CD4-positive, alpha-beta memory T cell (primary cell): ENCODE measurements at regions not wholly inside any gene's neighbourhood (a gene's known extent, or its start where the extent isn't known, plus 50 kb on each side); places are given as distances from the start of the nearest gene placed in this dataset.

Experiments
- CTCF ChIA-PET: fragments of 350-600 bp; sonication (Branson Sonifier 250); formaldehyde crosslinking; loops from one replicate; lab custom pipeline; 2021; ENCODE audit warnings: inconsistent platforms; ENCODE audit not compliant: partially characterized antibody; lab: Charles Lee
- POLR2A ChIA-PET: fragments of 350-600 bp; sonication (Branson Sonifier 250); formaldehyde crosslinking; loops from one replicate; lab custom pipeline; 2021; ENCODE audit not compliant: partially characterized antibody; lab: Charles Lee
- DNase-seq, 5 donors: peaks; one replicate each; pipeline versions ENCODE4 v3.0.0 to v3.0.0-alpha.2; 2020 to 2022; ENCODE audit warnings: mixed read lengths in 1 of 5
- H3K27ac ChIP-seq: one replicate; pipeline ENCODE4 v1.7.0; 2013; ENCODE audit warnings: low read depth, low read length
- H3K27me3 ChIP-seq: 2 replicates; pipeline ENCODE4 v1.7.0; 2013; ENCODE audit warnings: mild to moderate bottlenecking, low read length, moderate library complexity; ENCODE audit not compliant: insufficient read depth
- H3K36me3 ChIP-seq: 2 replicates; pipeline ENCODE4 v1.7.0; 2013; ENCODE audit warnings: mild to moderate bottlenecking, low read length, moderate library complexity; ENCODE audit not compliant: insufficient read depth
- H3K4me1 ChIP-seq: 2 replicates; pipeline ENCODE4 v1.7.0; 2013; ENCODE audit warnings: mild to moderate bottlenecking, low read length, moderate library complexity; ENCODE audit not compliant: insufficient read depth
- H3K4me3 ChIP-seq, 2 donors: one replicate each; pipeline ENCODE4 v1.7.0; 2013; ENCODE audit warnings: low read length in 2 of 2, mild to moderate bottlenecking in 1 of 2
- H3K9me3 ChIP-seq, 2 donors: one replicate each; pipeline ENCODE4 v1.7.0; 2013; ENCODE audit warnings: low read length in 2 of 2, control low read depth in 1 of 2; ENCODE audit not compliant: control insufficient read depth in 1 of 2
- H3K27ac Mint-ChIP-seq, 7 donors: one replicate each; pipeline ENCODE4 v1.8.0; 2020 to 2021; ENCODE audit warnings: mixed read lengths in 7 of 7, mild to moderate bottlenecking in 6 of 7, inconsistent platforms in 3 of 7, moderate library complexity in 3 of 7
- H3K27me3 Mint-ChIP-seq, 2 donors: one replicate each; pipeline ENCODE4 v1.8.0; 2020 to 2021; ENCODE audit warnings: mixed read lengths in 2 of 2
- H3K36me3 Mint-ChIP-seq, 2 donors: one replicate each; pipeline ENCODE4 v1.8.0; 2020 to 2021; ENCODE audit warnings: mixed read lengths in 2 of 2, inconsistent platforms in 1 of 2, mild to moderate bottlenecking in 1 of 2
- H3K4me1 Mint-ChIP-seq, 4 donors: one replicate each; pipeline ENCODE4 v1.8.0; 2020 to 2021; ENCODE audit warnings: mixed read lengths in 4 of 4, mild to moderate bottlenecking in 1 of 4
- H3K4me3 Mint-ChIP-seq, 8 donors: one replicate each; pipeline ENCODE4 v1.8.0; 2020 to 2021; ENCODE audit warnings: mixed read lengths in 8 of 8, mild to moderate bottlenecking in 7 of 8, moderate library complexity in 6 of 8, inconsistent platforms in 3 of 8
- H3K9me3 Mint-ChIP-seq, 8 donors: one replicate each; pipeline ENCODE4 v1.8.0; 2020 to 2021; ENCODE audit warnings: mixed read lengths in 8 of 8, mild to moderate bottlenecking in 5 of 8, inconsistent platforms in 3 of 8, moderate library complexity in 1 of 8
- intact Hi-C: fragments of 100-400 bp; cut with micrococcal nuclease; formaldehyde crosslinking; loops from one replicate; pipeline ENCODE4 v1.15.1; 2023

DNA sequence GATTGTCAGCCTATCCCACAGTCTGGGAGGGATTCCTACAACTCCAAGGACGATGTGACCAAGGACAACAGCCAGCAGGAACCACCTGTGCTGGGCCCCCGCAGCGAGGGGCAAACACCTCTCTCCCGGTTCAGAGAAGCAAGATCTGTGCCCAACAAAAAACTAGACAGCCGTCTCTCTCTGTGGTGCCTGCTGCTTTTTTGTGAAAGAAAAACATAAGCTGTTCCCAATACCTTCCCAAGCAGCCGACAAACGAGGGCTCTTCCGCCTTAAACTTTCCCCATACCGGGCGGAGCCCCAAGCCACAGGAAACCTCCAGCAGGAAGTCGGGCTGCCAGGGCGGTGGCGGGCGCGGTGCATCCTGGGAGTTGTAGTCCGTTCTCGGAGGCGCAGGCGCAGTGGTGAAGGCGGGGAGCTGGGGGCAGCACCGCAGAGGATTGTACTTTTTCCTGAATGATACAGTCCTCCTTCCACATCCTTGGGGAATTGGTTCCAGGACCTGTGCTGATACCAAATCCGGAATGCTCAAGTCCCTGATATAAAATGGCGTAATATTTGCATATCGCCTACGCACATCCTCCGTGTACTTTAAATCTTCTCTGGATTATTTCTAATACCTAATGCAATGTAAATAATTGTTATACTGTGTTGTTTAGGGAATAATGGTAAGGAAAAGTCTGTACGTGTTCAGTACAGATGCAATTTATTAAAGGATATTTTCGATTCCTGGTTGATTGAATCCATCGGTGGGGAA, 63.1 kb upstream of the IRF2 start:
- Histone ChIP-seq H3K27ac (peak overlapping the region; percentile 98), H3K4me1 (peaks cover 40% of the 10 kb centered on the region), H3K36me3 (no peaks in the 10 kb centered on the region), H3K4me3 (peak overlapping the region; percentile 82 to 92), H3K9me3 (no peaks in the 10 kb centered on the region), H3K27me3 (no peaks in the 10 kb centered on the region)
- ChIA-PET POLR2A (interaction anchor here (0.6 to 6.2 kb wide), 28 partner anchors 10 to 1094 kb away, joined by 3 to 142 read pairs (median 4); partner anchors contain the start of genes ACSL1, ANKRD37, CASP3 and CDKN2AIP), CTCF (interaction anchor here (0.7 to 4.0 kb wide), 11 partner anchors 32 to 285 kb away, joined by 3 to 82 read pairs (median 3); partner anchors contain the start of genes CASP3, IRF2 and PRIMPOL)
- intact Hi-C loops: loop anchor here (1.0 to 10.0 kb wide), 12 partner anchors 63 to 1667 kb away; partner anchors contain the start of genes ACSL1, ANKRD37, CASP3 and CDKN2AIP
- H3K9me3 Mint-ChIP-seq: no peaks in the 10 kb centered on the region
- peak; percentile 88 to 92 (median 89) for DNase-seq
- H3K4me3 Mint-ChIP-seq: peak overlapping the region; percentile 91 to 98 (median 94)
- peaks cover 28 to 51% (median 38%) of the 10 kb centered on the region in 4 donors for H3K4me1 Mint-ChIP-seq
- H3K27ac Mint-ChIP-seq: peak overlapping the region; percentile 94 to 100 (median 99)
- H3K36me3 Mint-ChIP-seq: peaks cover 0 to 9% of the 10 kb centered on the region in 2 donors
- H3K27me3 Mint-ChIP-seq: no peaks in the 10 kb centered on the region

DNA sequence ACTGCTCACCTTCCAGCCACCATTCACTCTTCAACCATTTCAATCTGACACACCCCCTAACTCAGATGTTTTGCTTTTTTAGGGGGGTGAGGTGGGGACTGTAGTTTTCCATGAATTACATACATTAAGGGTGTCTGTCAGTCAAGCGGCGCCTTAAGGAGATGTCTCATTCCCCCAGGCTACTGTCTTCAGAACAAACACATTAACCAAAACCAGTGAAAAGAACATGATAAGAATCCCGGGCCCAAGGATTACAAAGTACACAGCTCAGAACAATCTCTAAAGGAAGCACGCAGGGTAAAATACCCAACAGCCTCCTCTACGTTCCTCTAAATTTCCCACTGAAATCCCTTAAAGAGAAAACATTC, 62.5 kb upstream of the IRF2 start:
- no peaks in the 10 kb centered on the region for H3K9me3 Mint-ChIP-seq
- DNase-seq: no peak
- peak overlapping the region; percentile 94 to 100 (median 99) for H3K27ac Mint-ChIP-seq
- H3K27me3 Mint-ChIP-seq: no peaks in the 10 kb centered on the region
- ChIA-PET CTCF (interaction anchor here (0.8 to 4.0 kb wide), 11 partner anchors 31 to 270 kb away, joined by 3 to 82 read pairs (median 4); partner anchors contain the start of genes CASP3, IRF2 and PRIMPOL), POLR2A (interaction anchor here (0.7 to 6.2 kb wide), 27 partner anchors 9 to 1093 kb away, joined by 3 to 142 read pairs (median 4); partner anchors contain the start of genes ACSL1, ANKRD37, CASP3 and CDKN2AIP)
- peaks cover 28 to 51% (median 39%) of the 10 kb centered on the region in 4 donors for H3K4me1 Mint-ChIP-seq
- peak overlapping the region; percentile 98 for H3K27ac ChIP-seq
- intact Hi-C loops: loop anchor here (1.0 to 10.0 kb wide), 10 partner anchors 63 to 1668 kb away; partner anchors contain the start of genes ACSL1, ANKRD37, CASP3 and CDKN2AIP
- peaks cover 44% of the 10 kb centered on the region for H3K4me1 ChIP-seq
- peak overlapping the region; percentile 82 to 92 for H3K4me3 ChIP-seq
- no peaks in the 10 kb centered on the region for H3K36me3 ChIP-seq
- no peaks in the 10 kb centered on the region for H3K9me3 ChIP-seq
- H3K36me3 Mint-ChIP-seq: peaks cover 0 to 9% of the 10 kb centered on the region in 2 donors
- peak overlapping the region; percentile 91 to 98 (median 94) for H3K4me3 Mint-ChIP-seq
- no peaks in the 10 kb centered on the region for H3K27me3 ChIP-seq

DNA sequence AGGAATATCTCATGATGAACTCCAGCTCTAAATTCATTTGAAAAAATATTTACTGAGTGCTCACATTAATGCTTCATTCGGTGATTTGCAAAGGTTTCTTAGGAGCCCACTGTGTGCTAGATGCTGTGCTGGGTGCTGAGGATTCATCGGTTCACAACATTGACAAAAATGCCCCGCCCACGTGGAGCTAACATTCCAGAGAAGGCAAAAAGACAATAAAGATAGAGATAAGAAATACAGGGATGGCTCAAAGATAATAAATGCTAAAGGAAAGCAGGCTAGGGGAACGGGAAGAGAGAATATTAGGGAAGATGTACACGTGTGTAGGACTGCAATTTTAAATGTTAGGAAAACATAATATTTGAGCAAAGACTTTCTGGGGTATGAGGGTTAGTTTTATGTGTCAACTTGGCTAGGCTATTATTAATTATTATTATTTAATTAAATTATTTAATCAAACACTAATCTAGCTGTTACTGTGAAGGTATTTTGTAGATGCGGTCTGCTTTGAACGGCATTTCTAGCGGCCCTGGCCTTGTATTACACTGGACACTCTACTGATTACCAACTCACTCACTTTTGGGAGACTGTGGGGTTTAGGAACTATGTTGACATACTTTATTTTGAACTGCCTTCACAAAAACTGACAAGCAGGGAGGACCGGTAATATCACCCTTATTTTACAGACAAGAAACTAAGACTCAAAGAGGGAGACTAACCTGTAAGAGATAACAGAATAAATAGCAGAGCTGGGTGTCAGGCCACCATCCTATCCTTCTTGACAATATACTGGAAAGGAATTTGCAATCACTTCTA, 61.9 kb upstream of the IRF2 start:
- POLR2A ChIA-PET: interaction anchor here (0.7 to 6.2 kb wide), 24 partner anchors 22 to 1092 kb away, joined by 3 to 142 read pairs (median 7); partner anchors contain the start of genes ACSL1, ANKRD37, CASP3 and CDKN2AIP
- DNase-seq: no peak
- H3K27me3 ChIP-seq: no peaks in the 10 kb centered on the region
- intact Hi-C loops: loop anchor here (2.0 to 10.0 kb wide), 6 partner anchors 117 to 1669 kb away; partner anchors contain the start of genes ACSL1, ANKRD37, CDKN2AIP and CFAP97
- Mint-ChIP-seq H3K9me3 (no peaks in the 10 kb centered on the region), H3K4me3 (peak overlapping the region; percentile 91 to 98 (median 94)), H3K27ac (peak overlapping the region; percentile 94 to 100 (median 99)), H3K4me1 (peaks cover 29 to 51% (median 40%) of the 10 kb centered on the region in 4 donors), H3K27me3 (no peaks in the 10 kb centered on the region), H3K36me3 (peaks cover 0 to 9% of the 10 kb centered on the region in 2 donors)
- CTCF ChIA-PET: interaction anchor here (0.8 to 4.0 kb wide), 7 partner anchors 31 to 270 kb away, joined by 3 to 82 read pairs (median 4); partner anchors contain the start of genes CASP3, IRF2 and PRIMPOL
- H3K27ac ChIP-seq: peak overlapping the region; percentile 98
- peaks cover 44% of the 10 kb centered on the region for H3K4me1 ChIP-seq
- H3K9me3 ChIP-seq: no peaks in the 10 kb centered on the region
- H3K36me3 ChIP-seq: no peaks in the 10 kb centered on the region
- peak overlapping the region; percentile 82 to 92 for H3K4me3 ChIP-seq

DNA sequence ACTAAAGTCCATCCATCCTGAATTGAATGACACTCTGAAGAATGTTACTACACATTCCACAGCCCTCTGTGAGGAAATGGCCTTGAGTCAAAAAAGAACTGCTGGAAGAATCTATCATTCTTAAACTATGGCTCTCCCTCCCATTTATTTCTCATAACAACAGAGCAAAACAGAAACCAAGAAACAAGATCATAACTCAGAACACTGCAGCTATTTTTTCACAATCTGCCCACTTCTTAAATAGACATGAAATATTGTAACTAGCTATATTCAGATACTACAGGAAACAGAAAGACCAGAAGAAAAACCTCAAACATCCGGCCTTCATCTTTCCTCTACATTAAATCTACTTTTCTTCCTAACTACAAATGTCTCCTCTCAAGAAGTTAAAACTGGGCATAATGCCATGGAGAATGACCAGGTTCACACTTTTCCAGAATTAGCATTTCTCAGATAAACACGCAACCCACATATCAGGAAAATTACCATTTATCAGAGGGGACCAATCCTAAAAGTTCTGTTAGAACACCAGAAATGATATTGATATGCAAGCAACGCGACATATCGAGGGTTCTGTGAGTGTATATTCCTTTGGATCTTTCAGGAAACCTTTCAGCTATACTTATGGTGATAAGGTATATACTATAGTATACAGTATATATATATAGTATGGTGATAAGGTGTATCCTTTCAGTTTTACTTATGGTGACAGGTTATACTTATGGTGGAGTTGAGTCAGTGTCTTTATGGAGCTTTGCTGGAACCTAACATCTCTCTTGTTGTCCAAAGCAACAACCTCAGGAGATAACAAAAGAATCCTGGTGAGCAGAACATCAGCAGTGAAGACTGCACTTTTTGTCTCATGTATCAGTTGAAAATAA, 60.4 kb upstream of the IRF2 start:
- DNase-seq: peak in 4 of 5 donors; percentile 49 to 66 (median 62)
- Histone ChIP-seq H3K27me3 (no peaks in the 10 kb centered on the region), H3K4me1 (peaks cover 44% of the 10 kb centered on the region), H3K4me3 (peak overlapping the region in 1 of 2 donors; percentile 14), H3K9me3 (no peaks in the 10 kb centered on the region), H3K27ac (peak overlapping the region; percentile 64), H3K36me3 (no peaks in the 10 kb centered on the region)
- H3K4me1 Mint-ChIP-seq: peaks cover 31 to 54% (median 43%) of the 10 kb centered on the region in 4 donors
- H3K27me3 Mint-ChIP-seq: no peaks in the 10 kb centered on the region
- intact Hi-C loops: loop anchor here (2.0 to 10.0 kb wide), 7 partner anchors 20 to 1670 kb away; partner anchors contain the start of genes ACSL1, ANKRD37, CDKN2AIP and CFAP97
- H3K27ac Mint-ChIP-seq: peak overlapping the region; percentile 89 to 100 (median 98)
- no peaks in the 10 kb centered on the region for H3K9me3 Mint-ChIP-seq
- POLR2A ChIA-PET: interaction anchor here (1.0 to 6.2 kb wide), 11 partner anchors 31 to 267 kb away, joined by 3 to 142 read pairs (median 7); partner anchors contain the start of genes CASP3, IRF2 and PRIMPOL
- peaks cover 0 to 9% of the 10 kb centered on the region in 2 donors for H3K36me3 Mint-ChIP-seq
- peak overlapping the region; percentile 70 to 94 (median 78) for H3K4me3 Mint-ChIP-seq
- CTCF ChIA-PET: interaction anchor here (0.7 to 4.0 kb wide), 6 partner anchors 62 to 268 kb away, joined by 3 to 82 read pairs (median 4); no protein-coding TSS in a partner anchor

DNA sequence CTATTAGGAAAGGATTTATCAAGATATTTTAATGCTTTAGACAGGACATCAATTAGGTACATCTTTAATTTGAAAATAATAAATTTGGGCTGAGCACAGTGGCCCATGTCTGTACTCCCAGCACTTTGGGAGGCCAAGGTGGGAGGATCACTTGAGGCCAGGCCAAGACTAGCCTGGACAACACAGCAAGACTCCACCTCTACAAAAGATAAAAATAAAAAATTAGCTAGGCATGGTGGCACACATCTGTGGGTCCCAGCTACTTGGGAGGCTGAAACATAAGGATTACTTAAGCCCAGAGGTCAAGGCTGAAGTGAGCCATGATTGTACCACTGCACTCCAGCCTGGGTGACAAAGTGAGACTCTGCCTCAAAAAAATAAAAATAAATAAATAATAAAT, 59.6 kb upstream of the IRF2 start:
- Mint-ChIP-seq H3K27me3 (no peaks in the 10 kb centered on the region), H3K4me1 (peaks cover 31 to 56% (median 44%) of the 10 kb centered on the region in 4 donors)

More for the DNA sequence above, 59.6 kb upstream of the IRF2 start:
- no peak for DNase-seq
- H3K27ac ChIP-seq: peak overlapping the region; percentile 64
- Mint-ChIP-seq H3K36me3 (peaks cover 0 to 9% of the 10 kb centered on the region in 2 donors), H3K27ac (peak overlapping the region; percentile 76 to 92 (median 88)), H3K9me3 (no peaks in the 10 kb centered on the region), H3K4me3 (peak overlapping the region in 5 of 8 donors; percentile 14 to 50 (median 34))
- intact Hi-C loops: loop anchor here (2.0 to 10.0 kb wide), 4 partner anchors 19 to 1671 kb away; partner anchors contain the start of gene CDKN2AIP
- H3K36me3 ChIP-seq: no peaks in the 10 kb centered on the region
- CTCF ChIA-PET: interaction anchor here (0.9 to 4.0 kb wide), 3 partner anchors 113 to 267 kb away, joined by 3 to 82 read pairs (median 5); no protein-coding TSS in a partner anchor
- no peaks in the 10 kb centered on the region for H3K27me3 ChIP-seq
- H3K9me3 ChIP-seq: no peaks in the 10 kb centered on the region
- no peak overlapping the region for H3K4me3 ChIP-seq
- POLR2A ChIA-PET: interaction anchor here (1.0 to 6.2 kb wide), 9 partner anchors 30 to 267 kb away, joined by 5 to 142 read pairs (median 7); partner anchors contain the start of genes CASP3, IRF2 and PRIMPOL
- H3K4me1 ChIP-seq: peaks cover 44% of the 10 kb centered on the region
